H9 (cell line): ENCODE measurements at regions not wholly inside any gene's neighbourhood (a gene's known extent, or its start where the extent isn't known, plus 50 kb on each side); places are given as distances from the start of the nearest gene placed in this dataset.

Source experiments
- DNase-seq: peaks from one replicate; pipeline ENCODE4 v3.0.0-alpha.2; 2017
- H2AFZ ChIP-seq: one replicate; pipeline ENCODE4 v1.6.1; 2013; ENCODE audit warnings: mild to moderate bottlenecking, low read length, control low read depth, moderate library complexity
- H2AK5ac ChIP-seq: 2 replicates; pipeline ENCODE4 v1.6.1; 2013; ENCODE audit warnings: low read length, control low read depth, mixed read lengths; ENCODE audit not compliant: insufficient read length
- H2BK120ac ChIP-seq: one replicate; pipeline ENCODE4 v1.6.1; 2013; ENCODE audit warnings: low read depth, mild to moderate bottlenecking, low read length, control low read depth, inconsistent platforms; ENCODE audit not compliant: poor library complexity, severe bottlenecking
- H2BK12ac ChIP-seq: 2 replicates; pipeline ENCODE4 v1.6.1; 2013; ENCODE audit warnings: low read length, control low read depth, mixed read lengths, low read depth; ENCODE audit not compliant: insufficient read length
- H2BK15ac ChIP-seq: 2 replicates; pipeline ENCODE4 v1.6.1; 2013; ENCODE audit warnings: low read depth, low read length, control low read depth
- H2BK20ac ChIP-seq: one replicate; pipeline ENCODE4 v1.6.1; 2013; ENCODE audit warnings: low read depth, mild to moderate bottlenecking, low read length, control low read depth, inconsistent platforms; ENCODE audit not compliant: poor library complexity, severe bottlenecking
- H2BK5ac ChIP-seq: 2 replicates; pipeline ENCODE4 v1.6.1; 2013; ENCODE audit warnings: low read length, control low read depth, mixed read lengths; ENCODE audit not compliant: insufficient read length
- H3K14ac ChIP-seq: 2 replicates; pipeline ENCODE4 v1.6.1; 2013; ENCODE audit warnings: low read length, control low read depth; ENCODE audit not compliant: insufficient read depth
- H3K18ac ChIP-seq: 2 replicates; pipeline ENCODE4 v1.6.1; 2013; ENCODE audit warnings: low read depth, mild to moderate bottlenecking, mixed read lengths, low read length, control low read depth; ENCODE audit not compliant: insufficient read length
- H3K23ac ChIP-seq: 2 replicates; pipeline ENCODE4 v1.6.1; 2013; ENCODE audit warnings: low read length, control low read depth, mixed read lengths, low read depth; ENCODE audit not compliant: insufficient read length
- H3K23me2 ChIP-seq: 2 replicates; pipeline ENCODE4 v1.6.1; 2013; ENCODE audit warnings: low read depth, mild to moderate bottlenecking, mixed read lengths, low read length, control low read depth; ENCODE audit not compliant: insufficient read length, poor library complexity, severe bottlenecking
- H3K27ac ChIP-seq: 2 replicates; pipeline ENCODE4 v1.5.1; 2013; ENCODE audit warnings: low read length, control low read depth, mixed read lengths, low read depth; ENCODE audit not compliant: insufficient read length
- H3K27me3 ChIP-seq: 2 replicates; pipeline ENCODE4 v1.6.1; 2013; ENCODE audit warnings: low read length, control low read depth, inconsistent platforms; ENCODE audit not compliant: insufficient read depth
- H3K4ac ChIP-seq: 2 replicates; pipeline ENCODE4 v1.6.1; 2013; ENCODE audit warnings: low read depth, mild to moderate bottlenecking, control low read depth, inconsistent platforms, low read length, moderate library complexity
- H3K4me1 ChIP-seq: 2 replicates; pipeline ENCODE4 v1.6.1; 2013; ENCODE audit warnings: low read length, control low read depth, inconsistent platforms; ENCODE audit not compliant: insufficient read depth
- H3K4me2 ChIP-seq: 2 replicates; pipeline ENCODE4 v1.6.1; 2013; ENCODE audit warnings: low read length, control low read depth, mixed read lengths; ENCODE audit not compliant: insufficient read length, insufficient read depth
- H3K56ac ChIP-seq: 2 replicates; pipeline ENCODE4 v1.6.1; 2013; ENCODE audit warnings: low read depth, mild to moderate bottlenecking, mixed read lengths, low read length, control low read depth; ENCODE audit not compliant: insufficient read length
- H3K79me1 ChIP-seq: 2 replicates; pipeline ENCODE4 v1.6.1; 2013; ENCODE audit warnings: low read depth, mild to moderate bottlenecking, moderate library complexity, low read length, control low read depth, inconsistent platforms; ENCODE audit not compliant: insufficient read depth, poor library complexity, severe bottlenecking
- H3K79me2 ChIP-seq: 2 replicates; pipeline ENCODE4 v1.6.1; 2013; ENCODE audit warnings: low read length, control low read depth, inconsistent platforms; ENCODE audit not compliant: insufficient read depth
- H3K9ac ChIP-seq: 2 replicates; pipeline ENCODE4 v1.6.1; 2013; ENCODE audit warnings: low read length, control low read depth, mixed read lengths; ENCODE audit not compliant: insufficient read length; ENCODE audit errors: extremely low read depth
- H3K9me3 ChIP-seq: one replicate; pipeline ENCODE4 v1.6.1; 2013; ENCODE audit warnings: low read depth, low read length, inconsistent platforms; ENCODE audit not compliant: control insufficient read depth
- H3T11ph ChIP-seq: one replicate; pipeline ENCODE4 v1.6.1; 2013; ENCODE audit warnings: mild to moderate bottlenecking, low read length, control low read depth, inconsistent platforms
- H4K20me1 ChIP-seq: one replicate; pipeline ENCODE4 v1.6.1; 2013; ENCODE audit not compliant: control insufficient read depth, insufficient read length, insufficient read depth
- H4K5ac ChIP-seq: 2 replicates; pipeline ENCODE4 v1.6.1; 2013; ENCODE audit warnings: low read depth, mild to moderate bottlenecking, mixed read lengths, low read length, control low read depth; ENCODE audit not compliant: insufficient read length
- H4K8ac ChIP-seq: replicated peaks from 2 replicates; pipeline ENCODE4 v1.6.1; 2013; ENCODE audit warnings: low read length, control low read depth, mixed read lengths, low read depth; ENCODE audit not compliant: insufficient read length
- H4K91ac ChIP-seq: 2 replicates; pipeline ENCODE4 v1.6.1; 2013; ENCODE audit warnings: low read depth, mild to moderate bottlenecking, moderate library complexity, mixed read lengths, low read length, control low read depth; ENCODE audit not compliant: insufficient read length
- H3K27ac Mint-ChIP-seq, 3 experiments: 2 replicates in 2 of 3; 3 replicates in 1 of 3; pipeline ENCODE4 v1.8.0; 2020 to 2021; ENCODE audit warnings: mixed read lengths in 3 of 3, mild to moderate bottlenecking in 1 of 3, moderate library complexity in 1 of 3
- H3K27me3 Mint-ChIP-seq: 2 replicates; pipeline ENCODE4 v1.8.0; 2021; ENCODE audit warnings: low read depth, mild to moderate bottlenecking, moderate library complexity, mixed read lengths
- H3K36me3 Mint-ChIP-seq, 3 experiments: 2 replicates in 2 of 3; 3 replicates in 1 of 3; pipeline ENCODE4 v1.8.0; 2020 to 2021; ENCODE audit warnings: low read depth in 3 of 3, mixed read lengths in 3 of 3; ENCODE audit not compliant: insufficient read depth in 1 of 3
- H3K4me1 Mint-ChIP-seq, 2 experiments: 2 replicates each; pipeline ENCODE4 v1.8.0; 2020; ENCODE audit warnings: mixed read lengths in 2 of 2
- H3K4me3 Mint-ChIP-seq, 2 experiments: 2 replicates in 1 of 2; 3 replicates in 1 of 2; pipeline ENCODE4 v1.8.0; 2020 to 2021; ENCODE audit warnings: mild to moderate bottlenecking in 2 of 2, mixed read lengths in 2 of 2, moderate library complexity in 1 of 2
- H3K9me3 Mint-ChIP-seq, 2 experiments: 2 replicates in 1 of 2; 3 replicates in 1 of 2; pipeline ENCODE4 v1.8.0; 2020; ENCODE audit warnings: mild to moderate bottlenecking in 2 of 2, mixed read lengths in 2 of 2, moderate library complexity in 1 of 2
- WGBS: extraction: QIAGEN DNeasy Blood & Tissue Kit; methylation state at CpG from one replicate; pipeline ENCODE4 v1.1.7; 2013; ENCODE audit warnings: missing lambda C conversion rate, low lambda C conversion rate, mixed read lengths; ENCODE audit not compliant: insufficient read length; ENCODE audit errors: extremely low coverage; 5-methylcytosine and 5-hydroxymethylcytosine counted together
- TF ChIP-seq, protein P1 (sequence below): fragments of 200-600 bp; sonication (generic); conservative IDR thresholded peaks from 3 replicates; pipeline ENCODE4 v1.8.0; 2021; ENCODE audit warnings: antibody characterized with exemption, mild to moderate bottlenecking

DNA sequence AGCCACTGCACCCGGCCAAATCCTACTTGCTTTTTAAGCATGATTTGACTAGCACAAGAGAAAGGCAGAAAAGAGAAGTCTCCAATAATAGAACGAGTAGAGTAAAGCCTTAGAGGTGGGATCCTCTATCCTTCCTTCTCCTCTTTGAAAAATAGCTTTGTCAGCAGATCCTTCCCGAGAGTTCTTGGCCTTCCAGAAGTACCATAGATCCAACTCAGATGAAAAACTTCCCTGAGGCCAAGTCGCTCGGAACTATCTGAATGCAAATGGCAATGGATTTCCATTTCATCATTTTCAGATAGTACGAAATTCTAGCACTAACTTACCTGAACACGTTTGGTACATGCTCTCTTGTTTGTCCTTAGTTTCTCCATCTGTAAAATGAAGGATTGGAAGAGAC is 52.0 kb upstream of the SLIT3 start:
- H3K4me1 ChIP-seq: no peaks in the 10 kb centered on the region
- no peak overlapping the region for H3K27ac Mint-ChIP-seq
- H3K27ac ChIP-seq: no peak overlapping the region
- no peaks in the 10 kb centered on the region for H3K9me3 Mint-ChIP-seq
- no peak overlapping the region for H4K8ac ChIP-seq
- no peak overlapping the region for H2BK20ac ChIP-seq
- no peaks in the 10 kb centered on the region for H3K27me3 ChIP-seq
- no CpG with 5 or more reads among the region's 7 CpGs for WGBS
- no peaks in the 10 kb centered on the region for H3K23me2 ChIP-seq
- H3K9ac ChIP-seq: no peak overlapping the region
- H2AFZ ChIP-seq: no peak overlapping the region
- H3T11ph ChIP-seq: no peak overlapping the region
- TF ChIP-seq, protein P1, sequence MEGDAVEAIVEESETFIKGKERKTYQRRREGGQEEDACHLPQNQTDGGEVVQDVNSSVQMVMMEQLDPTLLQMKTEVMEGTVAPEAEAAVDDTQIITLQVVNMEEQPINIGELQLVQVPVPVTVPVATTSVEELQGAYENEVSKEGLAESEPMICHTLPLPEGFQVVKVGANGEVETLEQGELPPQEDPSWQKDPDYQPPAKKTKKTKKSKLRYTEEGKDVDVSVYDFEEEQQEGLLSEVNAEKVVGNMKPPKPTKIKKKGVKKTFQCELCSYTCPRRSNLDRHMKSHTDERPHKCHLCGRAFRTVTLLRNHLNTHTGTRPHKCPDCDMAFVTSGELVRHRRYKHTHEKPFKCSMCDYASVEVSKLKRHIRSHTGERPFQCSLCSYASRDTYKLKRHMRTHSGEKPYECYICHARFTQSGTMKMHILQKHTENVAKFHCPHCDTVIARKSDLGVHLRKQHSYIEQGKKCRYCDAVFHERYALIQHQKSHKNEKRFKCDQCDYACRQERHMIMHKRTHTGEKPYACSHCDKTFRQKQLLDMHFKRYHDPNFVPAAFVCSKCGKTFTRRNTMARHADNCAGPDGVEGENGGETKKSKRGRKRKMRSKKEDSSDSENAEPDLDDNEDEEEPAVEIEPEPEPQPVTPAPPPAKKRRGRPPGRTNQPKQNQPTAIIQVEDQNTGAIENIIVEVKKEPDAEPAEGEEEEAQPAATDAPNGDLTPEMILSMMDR: no peak
- H3K14ac ChIP-seq: no peak overlapping the region
- H3K9me3 ChIP-seq: no peaks in the 10 kb centered on the region
- no peak overlapping the region for H3K23ac ChIP-seq
- no peak overlapping the region for H3K4ac ChIP-seq
- no peak overlapping the region for H2BK15ac ChIP-seq
- no peak overlapping the region for H3K56ac ChIP-seq
- no peak overlapping the region for H2BK12ac ChIP-seq
- H3K4me3 Mint-ChIP-seq: no peak overlapping the region
- no peaks in the 10 kb centered on the region; a peak in 1 of 4 replicates for H3K4me1 Mint-ChIP-seq
- H3K79me1 ChIP-seq: no peaks in the 10 kb centered on the region
- H2BK120ac ChIP-seq: no peak overlapping the region
- H2BK5ac ChIP-seq: no peak overlapping the region
- no peak overlapping the region for H4K91ac ChIP-seq
- H2AK5ac ChIP-seq: no peak overlapping the region
- H3K79me2 ChIP-seq: no peaks in the 10 kb centered on the region
- no peak overlapping the region for H3K18ac ChIP-seq
- no peaks in the 10 kb centered on the region for H3K36me3 Mint-ChIP-seq
- no peak for DNase-seq
- peaks cover 2% of the 10 kb centered on the region; the same call in 1 of the 2 replicates for H3K27me3 Mint-ChIP-seq
- H4K20me1 ChIP-seq: no peaks in the 10 kb centered on the region
- no peak overlapping the region for H4K5ac ChIP-seq
- H3K4me2 ChIP-seq: no peak overlapping the region
